NCI-H128 (cell line): ENCODE measurements at regions not wholly inside any gene's neighbourhood (a gene's known extent, or its start where the extent isn't known, plus 50 kb on each side); places are given as distances from the start of the nearest gene placed in this dataset.

Experiments
- DNase-seq: peaks from one replicate; lab custom pipeline; 2025; ENCODE audit not compliant: unreplicated experiment; lab: John Stamatoyannopoulos, UW

DNA sequence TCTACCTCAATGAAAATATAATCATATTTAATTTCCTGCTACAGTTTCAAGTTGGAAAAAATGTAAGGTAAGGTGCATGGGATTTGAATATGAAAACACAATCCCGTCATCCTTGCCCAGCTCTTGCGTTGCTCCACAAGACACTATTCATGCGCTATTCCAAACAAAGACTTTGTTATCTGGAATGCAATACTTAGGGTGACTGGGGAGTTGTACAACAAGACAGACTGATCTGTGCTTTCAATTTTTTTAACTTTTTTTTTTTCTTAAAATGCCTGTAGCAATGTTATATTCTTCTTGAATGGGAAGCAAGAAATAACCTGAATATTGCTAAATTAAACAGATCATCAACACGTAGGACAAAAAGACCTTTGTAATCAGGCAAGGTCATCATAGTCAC, 1077.2 kb downstream of the TTLL7 start:
- no peak for DNase-seq

DNA sequence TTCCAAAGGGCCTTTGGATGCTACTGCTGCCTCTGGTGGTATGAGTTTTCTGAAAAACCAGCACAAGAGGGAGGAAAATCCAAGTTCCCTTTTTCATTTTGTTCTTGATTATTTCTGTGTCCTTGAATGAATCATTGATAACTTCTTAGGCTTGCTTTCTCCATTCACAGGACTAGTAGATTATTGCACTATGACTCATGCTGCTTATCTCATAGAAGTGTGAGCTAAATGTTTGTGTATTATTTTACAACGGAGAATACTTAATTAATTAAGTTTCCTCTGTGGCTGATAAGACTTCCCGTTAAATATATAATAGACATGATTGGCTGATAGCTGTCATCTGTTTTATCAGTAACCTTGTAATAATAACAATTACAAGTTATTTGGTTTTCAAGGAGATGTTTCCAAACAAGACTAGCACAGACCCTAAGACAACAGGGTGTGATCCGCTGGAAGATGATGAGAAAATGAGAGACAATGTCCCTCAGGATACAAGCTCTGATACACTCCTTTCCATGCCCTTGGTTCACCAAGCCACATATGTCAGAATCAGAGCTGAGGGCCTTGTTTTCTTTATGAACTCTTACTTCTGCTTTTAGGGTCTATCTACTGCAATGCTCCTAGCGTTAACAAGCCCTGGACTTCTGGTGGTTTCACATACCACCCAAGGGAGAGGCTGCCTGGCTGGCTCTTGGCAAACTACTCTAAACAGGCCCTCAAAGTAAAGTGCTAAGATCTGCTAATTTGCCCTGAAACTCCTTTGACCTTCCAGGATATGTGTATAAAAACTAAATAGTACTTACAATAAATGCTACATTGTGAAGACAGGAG, 1078.3 kb downstream of the TTLL7 start:
- no peak for DNase-seq

GRCh38 chr1:82919837-82920236, 1079.1 kb downstream of the TTLL7 start:
- no peak for DNase-seq

GRCh38 chr1:82907313-82907712, 1091.6 kb downstream of the TTLL7 start:
- DNase-seq = no peak

DNA sequence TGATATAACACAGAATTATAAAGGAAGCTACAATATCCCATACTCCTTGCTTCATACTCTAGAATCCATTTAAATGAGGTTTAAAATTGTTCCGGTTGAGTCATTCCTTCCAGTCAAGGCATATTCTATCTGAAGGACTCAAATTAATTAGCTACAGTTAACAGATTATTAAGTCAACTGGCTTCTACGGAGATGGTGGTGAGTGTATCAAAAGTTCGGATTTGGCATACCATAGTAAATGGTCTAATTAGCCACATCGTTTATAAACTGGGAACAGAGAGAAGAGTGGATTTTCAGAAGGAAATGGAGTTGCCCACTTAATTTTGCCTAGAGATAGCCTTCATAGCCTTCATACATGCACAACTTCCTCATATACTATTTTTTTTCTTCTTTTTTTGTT, 1095.3 kb downstream of the TTLL7 start:
- no peak for DNase-seq

GRCh38 chr1:82901561-82901960, 1097.4 kb downstream of the TTLL7 start:
- DNase-seq = no peak

DNA sequence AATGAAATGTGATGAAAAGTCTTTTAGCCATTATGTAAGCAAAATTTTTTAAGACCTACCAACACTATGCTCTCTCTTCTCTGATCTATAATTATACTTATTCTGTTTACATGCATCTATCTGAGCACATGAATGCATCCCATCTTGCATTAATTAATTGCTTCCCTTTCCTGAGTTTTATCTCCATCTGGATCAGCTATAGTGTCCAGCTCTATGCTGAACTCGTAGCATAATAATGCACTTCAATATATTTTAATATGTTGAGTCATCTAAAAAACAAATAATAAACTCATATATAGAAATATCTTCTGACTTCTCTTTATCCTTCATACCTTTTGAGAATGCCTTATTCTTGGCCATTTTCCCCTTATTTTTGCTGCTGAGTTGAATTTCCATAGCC, 1097.8 kb downstream of the TTLL7 start:
- DNase-seq = no peak

DNA sequence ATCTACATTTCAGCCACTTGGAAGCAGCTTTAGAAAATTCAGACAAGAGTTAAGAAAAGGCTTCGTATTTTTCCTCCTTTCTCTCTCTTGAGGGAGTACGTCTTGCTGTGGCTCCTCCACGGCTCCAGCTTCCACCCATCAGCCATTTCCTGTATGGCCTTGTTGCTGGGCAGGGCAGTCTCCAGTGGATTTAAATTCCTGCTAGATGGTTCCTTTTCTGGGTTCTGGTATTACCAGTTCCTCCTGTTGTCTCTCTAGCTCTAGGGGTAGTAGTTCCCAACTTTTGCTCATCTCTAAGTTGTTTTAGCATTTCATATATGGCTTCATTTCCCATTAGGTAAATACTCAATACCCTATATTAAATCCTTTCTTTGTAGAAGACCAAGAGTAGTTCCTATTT, 1098.3 kb downstream of the ADGRL2 start:
- DNase-seq = no peak

DNA sequence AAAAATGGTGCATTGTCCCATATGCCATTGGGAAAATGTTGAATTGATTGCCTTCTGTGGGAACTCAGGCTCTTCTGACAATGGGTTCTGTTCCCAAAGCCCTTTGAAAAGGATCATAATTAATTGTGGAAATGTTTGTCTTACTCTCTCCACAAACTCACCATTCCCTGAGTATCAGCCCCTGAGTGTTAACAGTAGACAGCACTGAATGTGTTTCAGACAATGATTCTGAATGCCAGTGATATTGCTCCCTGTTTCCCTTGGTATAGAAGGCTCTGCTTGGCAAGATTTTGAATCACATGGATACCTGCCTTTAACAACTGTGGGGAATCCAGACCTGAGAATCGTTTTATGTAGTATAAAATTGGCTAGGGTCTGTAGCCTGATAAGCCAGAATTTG, 1096.8 kb downstream of the ADGRL2 start:
- no peak for DNase-seq

DNA sequence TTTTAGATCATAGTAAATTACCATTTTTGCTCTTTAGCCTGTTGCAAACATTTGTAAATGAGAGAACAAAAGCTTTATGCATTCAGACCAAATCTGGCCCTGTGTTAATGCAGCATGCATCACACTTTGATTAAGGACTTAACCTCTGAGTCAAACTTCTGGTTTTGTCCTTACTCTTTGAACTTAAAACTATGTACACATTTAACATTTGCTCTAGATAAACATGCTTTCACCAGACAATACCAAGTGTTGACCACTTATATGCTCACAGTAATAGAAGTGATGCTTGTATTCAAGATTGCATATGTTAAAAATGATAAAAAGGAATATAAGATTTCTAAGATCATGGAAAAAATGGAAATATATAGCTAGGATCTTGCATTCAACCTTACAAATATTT, 1095.3 kb downstream of the ADGRL2 start:
- no peak for DNase-seq

- DNase-seq = no peak
These were observed 1093.9 kb downstream of the ADGRL2 start for GRCh38 chr1:82894635-82895034.

- DNase-seq = no peak
These were observed 1093.2 kb downstream of the ADGRL2 start for GRCh38 chr1:82893712-82894470.

DNA sequence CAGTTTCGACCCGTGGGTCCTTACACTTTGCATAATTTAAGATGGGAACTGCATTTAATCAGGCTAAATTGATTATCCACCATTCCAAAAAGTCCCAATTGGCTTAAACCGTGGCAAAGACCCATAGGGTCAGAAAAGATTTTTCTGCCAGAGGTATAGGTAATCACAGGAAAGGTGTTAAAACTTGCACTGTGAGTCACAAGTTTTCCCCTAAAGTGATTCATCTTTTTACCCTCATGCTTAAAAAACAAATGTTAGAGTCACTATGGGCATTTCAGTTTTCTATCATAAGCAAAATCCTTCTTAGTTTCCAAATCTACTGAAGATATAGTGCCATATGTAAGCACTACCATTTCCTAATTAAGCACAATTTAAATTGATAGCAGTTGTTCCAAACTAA, 1079.8 kb downstream of the ADGRL2 start:
- DNase-seq = no peak

- DNase-seq = no peak
These were observed 1079.1 kb downstream of the ADGRL2 start for GRCh38 chr1:82879701-82880305.

DNA sequence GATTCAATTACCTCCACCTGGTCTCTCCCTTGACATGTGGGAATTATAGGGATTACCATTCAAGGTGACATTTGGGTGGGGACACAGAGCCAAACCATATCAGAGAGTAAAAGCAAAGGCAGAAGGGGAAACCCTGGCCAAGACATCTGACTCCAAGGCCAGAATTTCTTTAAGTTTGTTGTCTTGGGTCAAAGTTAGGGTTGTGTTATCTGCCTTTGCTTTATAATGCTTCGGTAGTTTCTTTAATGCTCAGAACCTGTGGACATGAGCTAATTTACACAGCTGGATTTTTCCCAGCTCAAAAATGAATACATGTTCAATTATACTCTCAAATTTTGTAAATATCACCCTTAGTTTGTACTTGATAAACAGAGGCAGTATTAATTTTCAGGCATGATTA, 1074.4 kb downstream of the ADGRL2 start:
- DNase-seq = no peak

GRCh38 chr1:82874041-82874440, 1073.3 kb downstream of the ADGRL2 start:
- no peak for DNase-seq

DNA sequence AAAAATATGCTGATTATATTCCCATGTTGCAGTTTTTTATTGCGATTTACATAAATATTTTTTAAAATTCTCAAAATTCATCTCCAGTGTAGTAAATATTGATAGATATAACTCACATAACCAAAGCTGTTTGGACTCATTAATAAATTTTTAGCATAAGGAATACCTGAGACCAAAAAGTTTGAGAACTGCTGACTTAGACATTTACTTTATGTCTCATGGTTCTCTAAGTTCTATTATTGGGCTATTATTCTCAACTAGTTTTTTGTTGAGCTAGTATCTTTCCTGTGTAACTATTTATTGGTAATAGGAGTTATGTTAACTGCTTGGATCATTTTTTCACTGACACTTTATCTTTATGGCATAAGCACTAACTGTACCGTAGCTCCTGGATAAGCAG, 1069.6 kb downstream of the ADGRL2 start:
- no peak for DNase-seq

GRCh38 chr1:82867781-82868180, 1067.0 kb downstream of the ADGRL2 start:
- no peak for DNase-seq

GRCh38 chr1:82861749-82862148, 1061.0 kb downstream of the ADGRL2 start:
- no peak for DNase-seq

- DNase-seq = no peak
These were observed 1057.3 kb downstream of the ADGRL2 start for GRCh38 chr1:82858031-82858430.

- DNase-seq = no peak
These were observed 1048.7 kb downstream of the ADGRL2 start for GRCh38 chr1:82849460-82849859.

- no peak for DNase-seq
These were observed 1047.3 kb downstream of the ADGRL2 start for GRCh38 chr1:82848043-82848442.
